Tibial artery (tissue), 4 donors: ENCODE measurements at regions not wholly inside any gene's neighbourhood (a gene's known extent, or its start where the extent isn't known, plus 50 kb on each side); places are given as distances from the start of the nearest gene placed in this dataset.
"Not testable (repeated sequence)": the region's sequence is repeated elsewhere in the genome, so short reads cannot be mapped to it uniquely, and the experiment has no call there.

Experiments
- DNase-seq, 2 donors: peaks; one replicate each; pipeline ENCODE4 v3.0.0-alpha.2; 2019
- H3K27ac ChIP-seq, 2 donors: fragments of 200-600 bp; sonication (generic) in 1 of 2; 1 replicate in 1 of 2; 2 replicates in 1 of 2; pipeline ENCODE4 v1.5.1; 2018 to 2019; ENCODE audit warnings: mild to moderate bottlenecking in 1 of 2
- H3K27me3 ChIP-seq, 2 donors: fragments of 200-600 bp; sonication (generic) in 1 of 2; one replicate each; pipeline versions ENCODE4 v1.5.1 to v1.6.0; 2016 to 2019
- H3K36me3 ChIP-seq, 3 donors: fragments of 200-600 bp; sonication (generic) in 2 of 3; one replicate each; pipeline ENCODE4 v1.5.1; 2016 to 2019; ENCODE audit warnings: mild to moderate bottlenecking in 2 of 3
- H3K4me1 ChIP-seq, 4 donors: fragments of 200-600 bp; sonication (generic) in 2 of 4; 1 replicate in 3 of 4; 2 replicates in 1 of 4; pipeline ENCODE4 v1.5.1; 2016 to 2019
- H3K4me3 ChIP-seq, 2 donors: fragments of 200-600 bp; sonication (generic) in 1 of 2; 1 replicate in 1 of 2; 2 replicates in 1 of 2; pipeline ENCODE4 v1.5.1; 2018 to 2019; ENCODE audit warnings: mild to moderate bottlenecking in 2 of 2
- H3K9me3 ChIP-seq, 3 donors: fragments of 200-600 bp; sonication (generic) in 1 of 3; one replicate each; pipeline ENCODE4 v1.5.1; 2016 to 2019
- intact Hi-C: fragments of 100-400 bp; cut with DNase I; formaldehyde crosslinking; loops from one replicate; pipeline ENCODE4 v1.15.0; 2023; ENCODE audit warnings: low total_unique reads
- TF ChIP-seq, protein P1 (sequence below), 2 experiments: fragments of 200-600 bp in 1 of 2; fragments of 450-650 bp in 1 of 2; IDR thresholded peaks; one replicate each; pipeline ENCODE4 v1.5.1; 2017 to 2019; ENCODE audit warnings: antibody characterized with exemption in 2 of 2, mild to moderate bottlenecking in 1 of 2, moderate library complexity in 1 of 2

- intact Hi-C loops: no loop called here
- TF ChIP-seq, protein P1, sequence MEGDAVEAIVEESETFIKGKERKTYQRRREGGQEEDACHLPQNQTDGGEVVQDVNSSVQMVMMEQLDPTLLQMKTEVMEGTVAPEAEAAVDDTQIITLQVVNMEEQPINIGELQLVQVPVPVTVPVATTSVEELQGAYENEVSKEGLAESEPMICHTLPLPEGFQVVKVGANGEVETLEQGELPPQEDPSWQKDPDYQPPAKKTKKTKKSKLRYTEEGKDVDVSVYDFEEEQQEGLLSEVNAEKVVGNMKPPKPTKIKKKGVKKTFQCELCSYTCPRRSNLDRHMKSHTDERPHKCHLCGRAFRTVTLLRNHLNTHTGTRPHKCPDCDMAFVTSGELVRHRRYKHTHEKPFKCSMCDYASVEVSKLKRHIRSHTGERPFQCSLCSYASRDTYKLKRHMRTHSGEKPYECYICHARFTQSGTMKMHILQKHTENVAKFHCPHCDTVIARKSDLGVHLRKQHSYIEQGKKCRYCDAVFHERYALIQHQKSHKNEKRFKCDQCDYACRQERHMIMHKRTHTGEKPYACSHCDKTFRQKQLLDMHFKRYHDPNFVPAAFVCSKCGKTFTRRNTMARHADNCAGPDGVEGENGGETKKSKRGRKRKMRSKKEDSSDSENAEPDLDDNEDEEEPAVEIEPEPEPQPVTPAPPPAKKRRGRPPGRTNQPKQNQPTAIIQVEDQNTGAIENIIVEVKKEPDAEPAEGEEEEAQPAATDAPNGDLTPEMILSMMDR (IDR thresholded peaks at IDR 0.05): no peak
- H3K4me1 ChIP-seq: no peaks in the 10 kb centered on the region
- H3K9me3 ChIP-seq: no peaks in the 10 kb centered on the region
- H3K36me3 ChIP-seq: no peaks in the 10 kb centered on the region
- H3K4me3 ChIP-seq: no peak overlapping the region
- DNase-seq: no peak
- H3K27me3 ChIP-seq: peaks cover 0 to 8% of the 10 kb centered on the region in 2 donors
- no peak overlapping the region for H3K27ac ChIP-seq
Observed at GRCh38 chr5:1733369-1733768, 66.3 kb downstream of the MRPL36 start.

DNA sequence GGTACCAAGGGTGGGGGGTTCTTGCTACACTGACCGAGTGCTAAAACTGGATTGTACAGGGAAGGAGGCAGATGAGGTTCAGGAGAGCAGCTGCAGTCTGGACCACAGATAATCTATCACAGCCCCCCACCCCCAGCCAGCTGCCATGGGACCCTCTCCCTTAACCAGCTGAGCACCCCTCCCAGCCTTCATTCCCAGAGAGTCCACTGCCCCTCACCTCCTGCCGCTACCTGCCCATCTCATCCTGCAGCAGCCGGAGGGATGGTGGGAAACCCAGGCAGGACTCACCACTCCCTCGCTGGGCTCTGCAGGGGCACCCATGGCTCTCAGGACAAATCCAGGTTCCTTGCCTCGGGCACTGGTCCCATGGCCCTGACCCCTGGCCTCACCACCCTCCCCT is 66.7 kb downstream of the MRPL36 start:
- Histone ChIP-seq H3K4me3 (no peak overlapping the region), H3K27me3 (peaks cover 0 to 8% of the 10 kb centered on the region in 2 donors), H3K36me3 (no peaks in the 10 kb centered on the region), H3K4me1 (no peaks in the 10 kb centered on the region), H3K9me3 (no peaks in the 10 kb centered on the region), H3K27ac (no peak overlapping the region)
- intact Hi-C loops: no loop called here
- TF ChIP-seq, protein P1 (IDR thresholded peaks at IDR 0.05): no peak
- peak in 1 of 2 donors; percentile 13 for DNase-seq

GRCh38 chr5:1732238-1732941 is 67.2 kb downstream of the MRPL36 start:
- Histone ChIP-seq H3K4me1 (no peaks in the 10 kb centered on the region), H3K4me3 (no peak overlapping the region), H3K9me3 (no peaks in the 10 kb centered on the region), H3K27me3 (peaks cover 0 to 8% of the 10 kb centered on the region in 2 donors), H3K36me3 (no peaks in the 10 kb centered on the region), H3K27ac (no peak overlapping the region)
- peak; percentile 15 to 56 for DNase-seq
- TF ChIP-seq, protein P1 (IDR thresholded peaks at IDR 0.05): no peak
- intact Hi-C loops: no loop called here

- H3K27ac ChIP-seq, H3K4me1 ChIP-seq, H3K9me3 ChIP-seq, DNase-seq, H3K36me3 ChIP-seq, intact Hi-C loops, H3K27me3 ChIP-seq, H3K4me3 ChIP-seq: not testable (repeated sequence)
Observed at GRCh38 chr5:1731855-1732237, 67.8 kb downstream of the MRPL36 start.

GRCh38 chr5:1731091-1731639 is 68.5 kb downstream of the MRPL36 start:
- H3K4me3 ChIP-seq: no peak overlapping the region
- no peaks in the 10 kb centered on the region for H3K4me1 ChIP-seq
- no peak for DNase-seq
- H3K9me3 ChIP-seq: no peaks in the 10 kb centered on the region
- H3K27me3 ChIP-seq: peaks cover 0 to 8% of the 10 kb centered on the region in 2 donors
- intact Hi-C loops: no loop called here
- H3K27ac ChIP-seq: no peak overlapping the region
- TF ChIP-seq, protein P1 (IDR thresholded peaks at IDR 0.05): no peak
- H3K36me3 ChIP-seq: no peaks in the 10 kb centered on the region

- Histone ChIP-seq H3K4me3 (no peak overlapping the region), H3K27ac (no peak overlapping the region), H3K36me3 (no peaks in the 10 kb centered on the region), H3K9me3 (no peaks in the 10 kb centered on the region), H3K27me3 (peaks cover 0 to 11% of the 10 kb centered on the region in 2 donors), H3K4me1 (no peaks in the 10 kb centered on the region)
- intact Hi-C loops: no loop called here
- TF ChIP-seq, protein P1 (IDR thresholded peaks at IDR 0.05): no peak
- DNase-seq: no peak
Observed at GRCh38 chr5:1730487-1730847, 69.2 kb downstream of the MRPL36 start.
